K562 (cell line): ENCODE measurements at regions not wholly inside any gene's neighbourhood (a gene's known extent, or its start where the extent isn't known, plus 50 kb on each side); places are given as distances from the start of the nearest gene placed in this dataset.
"Not testable (repeated sequence)": the region's sequence is repeated elsewhere in the genome, so short reads cannot be mapped to it uniquely, and the experiment has no call there.

ENCODE experiments used
- ATAC-seq: fragments of 200-7000 bp; cut with Tn5 transposase; 3 replicates; pipeline ENCODE4 v1.9.1; 2020; ENCODE audit warnings: moderate library complexity
- BruUV-seq: library from RNA; stranded (reverse); fragments of 400-500 nt; replicated peaks from 2 replicates; lab custom pipeline; 2021; lab: Mats Ljungman, UMichigan
- CTCF ChIA-PET: fragments of 300-600 bp; formaldehyde crosslinking; extraction: SDS; loops from one replicate; lab custom pipeline; 2021; ENCODE audit warnings: low intra/inter-chr PET ratio; lab: Yijun Ruan, JAX
- POLR2A ChIA-PET: fragments of 300-600, 350-650 bp; sonication (Branson Sonifier 250); formaldehyde crosslinking; extraction: SDS; loops from one replicate; lab custom pipeline; 2021; ENCODE audit warnings: antibody characterized with exemption, inconsistent platforms; lab: Yijun Ruan, JAX
- DNase-seq, 4 experiments: peaks; one replicate each; pipeline versions ENCODE4 v3.0.0 to v3.0.0-alpha.2; 2011 to 2018; ENCODE audit warnings: low spot score in 3 of 4, mixed read lengths in 3 of 4; ENCODE audit errors: extremely low read depth in 1 of 4
- FAIRE-seq: peaks from 2 replicates; lab custom pipeline; 2011; peaks lifted over from hg19 to GRCh38; lab: Jason Lieb, UNC
- H2AFZ ChIP-seq: 2 replicates; pipeline ENCODE4 v1.6.0; 2011; ENCODE audit warnings: low read depth, low read length, control low read depth, inconsistent platforms
- H3K27ac ChIP-seq: fragments of 200-600 bp; 3 replicates; pipeline ENCODE4 v1.8.0; 2011; ENCODE audit warnings: low read depth, mild to moderate bottlenecking, control low read depth, inconsistent platforms, low read length, moderate library complexity, mixed read lengths; ENCODE audit errors: extremely low read depth
- H3K27me3 ChIP-seq, 2 experiments: fragments of 300-600 bp in 1 of 2; 2 replicates in 1 of 2; 3 replicates in 1 of 2; pipeline versions ENCODE4 v1.6.0 to v1.8.0; 2011; ENCODE audit warnings: inconsistent platforms in 2 of 2, low read length in 2 of 2, mild to moderate bottlenecking in 1 of 2, mixed read lengths in 1 of 2, moderate library complexity in 1 of 2; ENCODE audit not compliant: control insufficient read depth in 2 of 2, insufficient read depth in 2 of 2
- H3K36me3 ChIP-seq: fragments of 300-600 bp; 3 replicates; pipeline ENCODE4 v1.8.0; 2011; ENCODE audit warnings: mild to moderate bottlenecking, low read length, inconsistent platforms; ENCODE audit not compliant: control insufficient read depth, insufficient read depth
- H3K4me1 ChIP-seq, 2 experiments: fragments of 200-600 bp in 1 of 2; replicated peaks in 1 of 2; 2 replicates in 1 of 2; 3 replicates in 1 of 2; pipeline versions ENCODE4 v1.5.1 to v1.8.0; 2011; ENCODE audit warnings: inconsistent platforms in 2 of 2, low read length in 2 of 2, mild to moderate bottlenecking in 1 of 2, mixed read lengths in 1 of 2, moderate library complexity in 1 of 2; ENCODE audit not compliant: control insufficient read depth in 2 of 2, insufficient read depth in 2 of 2
- H3K4me2 ChIP-seq: 2 replicates; pipeline ENCODE4 v1.6.1; 2011; ENCODE audit warnings: low read length, control low read depth, inconsistent platforms, mixed read lengths; ENCODE audit not compliant: insufficient read depth
- H3K4me3 ChIP-seq: fragments of 200-600 bp; sonication (generic), shearing (Covaris generic); 2 replicates; pipeline ENCODE4 v1.5.1; 2016; ENCODE audit warnings: control low read depth, inconsistent platforms
- H3K79me2 ChIP-seq: fragments of 200-600 bp; 3 replicates; pipeline ENCODE4 v1.8.0; 2011; ENCODE audit warnings: low read length, inconsistent platforms; ENCODE audit not compliant: control insufficient read depth, insufficient read depth
- H3K9ac ChIP-seq, 2 experiments: 2 replicates each; pipeline versions ENCODE4 v1.6.0 to v1.6.1; 2011; ENCODE audit warnings: low read depth in 2 of 2, low read length in 2 of 2, control low read depth in 1 of 2, inconsistent platforms in 1 of 2, mild to moderate bottlenecking in 1 of 2, mixed read lengths in 1 of 2; ENCODE audit not compliant: insufficient read depth in 1 of 2
- H3K9me1 ChIP-seq: one replicate; pipeline ENCODE4 v1.6.0; 2011; ENCODE audit warnings: inconsistent platforms, mild to moderate bottlenecking, low read length, moderate library complexity; ENCODE audit not compliant: control insufficient read depth, insufficient read depth
- H3K9me3 ChIP-seq: replicated peaks from 2 replicates; pipeline ENCODE4 v1.5.1; 2011; ENCODE audit warnings: low read depth, low read length, inconsistent platforms; ENCODE audit not compliant: control insufficient read depth, insufficient read depth
- H4K20me1 ChIP-seq: replicated peaks from 2 replicates; pipeline ENCODE4 v1.6.1; 2011; ENCODE audit warnings: low read length, inconsistent platforms, mixed read lengths; ENCODE audit not compliant: control insufficient read depth, insufficient read depth
- AFF4 ChIP-seq: sonication (generic); formaldehyde crosslinking; IDR thresholded peaks from 2 replicates; pipeline ENCODE4 v1.8.0; 2023; ENCODE audit warnings: mild to moderate bottlenecking, missing genetic modification reagents
- HNRNPH1 ChIP-seq: fragments of 200-400 bp; formaldehyde crosslinking; optimal IDR thresholded peaks from 2 replicates; pipeline ENCODE3; 2017; ENCODE audit warnings: low read depth, mild to moderate bottlenecking, low read length, moderate library complexity
- OTX1 ChIP-seq: fragments of 450-650 bp; formaldehyde crosslinking; IDR thresholded peaks from 2 replicates; pipeline ENCODE4 v1.4.0; 2022; ENCODE audit warnings: mild to moderate bottlenecking
- TOE1 ChIP-seq, 2 experiments: fragments of 450-650 bp in 1 of 2; sonication (generic) in 1 of 2; formaldehyde crosslinking in 1 of 2; IDR thresholded peaks; 2 replicates each; pipeline versions ENCODE4 v1.7.1 to v1.8.0; 2016 to 2022; ENCODE audit warnings: borderline replicate concordance in 2 of 2, mild to moderate bottlenecking in 2 of 2, antibody characterized with exemption in 1 of 2, inconsistent platforms in 1 of 2, low read depth in 1 of 2, missing genetic modification reagents in 1 of 2, moderate library complexity in 1 of 2
- WGBS: fragments of 100-300 bp; shearing (Covaris generic); methylation state at CpG from one replicate; pipeline ENCODE4 v1.1.6; 2016; ENCODE audit warnings: low coverage, mixed read lengths; ENCODE audit not compliant: insufficient coverage; ENCODE audit errors: missing lambda C conversion rate; 5-methylcytosine and 5-hydroxymethylcytosine counted together
- in situ Hi-C: fragments of 300-500 bp; cut with MboI; formaldehyde crosslinking; loops from 4 replicates; pipeline ENCODE4 v1.15.0; 2018; ENCODE audit warnings: inconsistent platforms, mixed read lengths
- intact Hi-C: fragments of 100-400 bp; cut with micrococcal nuclease; formaldehyde crosslinking; loops from 2 replicates; pipeline ENCODE4 v1.14.2; 2022

- 0 out of 2 replicates have a peak, but pooled peaks have one; percentile 36 for TF ChIP-seq OTX1 (CRISPR knock-in tag)
- TF ChIP-seq AFF4, result no peak
- no peak for TF ChIP-seq TOE1 (IDR thresholded peaks at IDR 0.05; ENCODE audit: borderline replicate concordance)
- TF ChIP-seq TOE1 (CRISPR knock-in tag; IDR thresholded peaks at IDR 0.05; ENCODE audit: borderline replicate concordance, low read depth), result no peak
- no peak for TF ChIP-seq HNRNPH1
Measured at GRCh38 chr20:30412972-30413371, 844.5 kb upstream of the DEFB115 start (continued).

- H2AFZ ChIP-seq, BruUV-seq, FAIRE-seq, H3K27me3 ChIP-seq, H3K9me3 ChIP-seq, H4K20me1 ChIP-seq, H3K9me1 ChIP-seq, intact Hi-C loops, POLR2A ChIA-PET, CTCF ChIA-PET, H3K36me3 ChIP-seq, DNase-seq, H3K4me3 ChIP-seq, H3K79me2 ChIP-seq, H3K27ac ChIP-seq, H3K4me1 ChIP-seq, ATAC-seq, H3K4me2 ChIP-seq, H3K9ac ChIP-seq: not testable (repeated sequence)
- in situ Hi-C loops, result loop anchor here (25.0 kb wide), 1 partner anchor 295 kb away; no protein-coding TSS in a partner anchor
- WGBS, result 0% methylated on average over 4 of the region's 4 CpGs
Measured at GRCh38 chr20:30417387-30417786, 840.1 kb upstream of the DEFB115 start.

- H3K27me3 ChIP-seq, ATAC-seq, CTCF ChIA-PET, H3K4me3 ChIP-seq, H3K9me3 ChIP-seq, H3K79me2 ChIP-seq, FAIRE-seq, H2AFZ ChIP-seq, H3K9me1 ChIP-seq, H4K20me1 ChIP-seq, DNase-seq, H3K36me3 ChIP-seq, H3K27ac ChIP-seq, intact Hi-C loops, POLR2A ChIA-PET, H3K4me2 ChIP-seq, BruUV-seq, H3K9ac ChIP-seq, H3K4me1 ChIP-seq: not testable (repeated sequence)
- in situ Hi-C loops, result loop anchor here (25.0 kb wide), 1 partner anchor 294 kb away; no protein-coding TSS in a partner anchor
- 0% methylated on average over 4 of the region's 4 CpGs for WGBS
Measured at GRCh38 chr20:30418378-30418777, 839.1 kb upstream of the DEFB115 start.
